WTC11 (cell line): ENCODE measurements at regions not wholly inside any gene's neighbourhood (a gene's known extent, or its start where the extent isn't known, plus 50 kb on each side); places are given as distances from the start of the nearest gene placed in this dataset.

ENCODE experiments used
- ATAC-seq: fragments of 200-7000 bp; cut with Tn5 transposase; 2 replicates; pipeline ENCODE4 v1.10.0; 2021; ENCODE audit warnings: mild to moderate bottlenecking, moderate library complexity
- CTCF ChIA-PET: fragments of 300-600 bp; sonication (Branson Sonifier 250); formaldehyde crosslinking; loops from one replicate; lab custom pipeline; 2021; ENCODE audit warnings: antibody characterized with exemption; lab: Charles Lee
- POLR2A ChIA-PET: fragments of 350-600 bp; sonication (Branson Sonifier 250); formaldehyde crosslinking; loops from one replicate; lab custom pipeline; 2021; ENCODE audit warnings: antibody characterized with exemption; lab: Charles Lee
- DNase-seq: peaks from one replicate; pipeline ENCODE4 v3.0.0; 2021; ENCODE audit warnings: low spot score
- H3K27ac Mint-ChIP-seq: 2 replicates; pipeline ENCODE4 v1.8.0; 2021; ENCODE audit warnings: mixed read lengths
- H3K27me3 Mint-ChIP-seq: 2 replicates; pipeline ENCODE4 v1.8.0; 2021; ENCODE audit warnings: low read depth, mild to moderate bottlenecking, moderate library complexity, mixed read lengths
- H3K36me3 Mint-ChIP-seq: 2 replicates; pipeline ENCODE4 v1.8.0; 2021; ENCODE audit warnings: mixed read lengths
- H3K4me1 Mint-ChIP-seq: 2 replicates; pipeline ENCODE4 v1.8.0; 2022; ENCODE audit warnings: mixed read lengths
- H3K4me3 Mint-ChIP-seq: 2 replicates; pipeline ENCODE4 v1.8.0; 2021; ENCODE audit warnings: mild to moderate bottlenecking, moderate library complexity, mixed read lengths
- H3K9me3 Mint-ChIP-seq: 2 replicates; pipeline ENCODE4 v1.8.0; 2021; ENCODE audit warnings: mixed read lengths
- ATF1 ChIP-seq: sonication (generic); formaldehyde crosslinking; IDR thresholded peaks from 2 replicates; pipeline ENCODE4 v1.8.1; 2023; ENCODE audit warnings: mild to moderate bottlenecking, moderate library complexity, missing genetic modification reagents
- CBFB ChIP-seq: sonication (generic); formaldehyde crosslinking; IDR thresholded peaks from 2 replicates; pipeline ENCODE4 v1.8.1; 2022; ENCODE audit warnings: mild to moderate bottlenecking, low read depth, missing genetic modification reagents
- ELF4 ChIP-seq: sonication (generic); formaldehyde crosslinking; IDR thresholded peaks from 2 replicates; pipeline ENCODE4 v1.8.1; 2022; ENCODE audit warnings: low read depth, mild to moderate bottlenecking, moderate library complexity, missing genetic modification reagents
- FOXK1 ChIP-seq: sonication (generic); formaldehyde crosslinking; IDR thresholded peaks from 2 replicates; pipeline ENCODE4 v1.8.0; 2022; ENCODE audit warnings: mild to moderate bottlenecking, moderate library complexity, missing genetic modification reagents
- KAT7 ChIP-seq: sonication (generic); formaldehyde crosslinking; IDR thresholded peaks from 2 replicates; pipeline ENCODE4 v1.8.1; 2023; ENCODE audit warnings: missing genetic modification reagents, mild to moderate bottlenecking, borderline replicate concordance
- MYBL2 ChIP-seq: sonication (generic); formaldehyde crosslinking; IDR thresholded peaks from 2 replicates; pipeline ENCODE4 v1.8.1; 2023; ENCODE audit warnings: mild to moderate bottlenecking, moderate library complexity, missing genetic modification reagents
- NFATC4 ChIP-seq: fragments of 250-450 bp; sonication (Bioruptor Pico); IDR thresholded peaks from 2 replicates; pipeline ENCODE4 v1.9.0; 2021; ENCODE audit warnings: mild to moderate bottlenecking
- NR1H2 ChIP-seq: sonication (generic); formaldehyde crosslinking; IDR thresholded peaks from 2 replicates; pipeline ENCODE4 v1.9.0; 2021; ENCODE audit warnings: mild to moderate bottlenecking, moderate library complexity, missing genetic modification reagents
- RELA ChIP-seq: sonication (generic); formaldehyde crosslinking; IDR thresholded peaks from 2 replicates; pipeline ENCODE4 v1.8.1; 2022; ENCODE audit warnings: missing genetic modification reagents, mild to moderate bottlenecking, borderline replicate concordance
- SMAD3 ChIP-seq: sonication (generic); formaldehyde crosslinking; IDR thresholded peaks from 2 replicates; pipeline ENCODE4 v1.8.0; 2022; ENCODE audit warnings: missing genetic modification reagents, mild to moderate bottlenecking, borderline replicate concordance
- SMAD4 ChIP-seq: sonication (generic); formaldehyde crosslinking; IDR thresholded peaks from 2 replicates; pipeline ENCODE4 v1.8.0; 2022; ENCODE audit warnings: mild to moderate bottlenecking, missing genetic modification reagents
- SP1 ChIP-seq: sonication (generic); formaldehyde crosslinking; conservative IDR thresholded peaks from 2 replicates; pipeline ENCODE4 v1.8.1; 2022; ENCODE audit warnings: missing genetic modification reagents
- TEAD1 ChIP-seq: sonication (generic); formaldehyde crosslinking; IDR thresholded peaks from 2 replicates; pipeline ENCODE4 v1.8.0; 2022; ENCODE audit warnings: mild to moderate bottlenecking, missing genetic modification reagents
- TEAD4 ChIP-seq: sonication (generic); formaldehyde crosslinking; IDR thresholded peaks from 2 replicates; pipeline ENCODE4 v1.8.0; 2022; ENCODE audit warnings: mild to moderate bottlenecking, missing genetic modification reagents
- ZNF121 ChIP-seq: sonication (generic); formaldehyde crosslinking; IDR thresholded peaks from 2 replicates; pipeline ENCODE4 v1.8.0; 2023; ENCODE audit warnings: missing genetic modification reagents
- ZNF263 ChIP-seq: sonication (generic); formaldehyde crosslinking; IDR thresholded peaks from 2 replicates; pipeline ENCODE4 v1.8.1; 2022; ENCODE audit warnings: low read depth, mild to moderate bottlenecking, moderate library complexity, missing genetic modification reagents
- ZNF396 ChIP-seq: fragments of 250-450 bp; sonication (Bioruptor Pico); IDR thresholded peaks from 2 replicates; pipeline ENCODE4 v1.8.0; 2021; ENCODE audit warnings: mild to moderate bottlenecking, moderate library complexity, borderline replicate concordance
- ZNF671 ChIP-seq: fragments of 250-450 bp; sonication (Bioruptor Pico); IDR thresholded peaks from 2 replicates; pipeline ENCODE4 v1.8.0; 2021; ENCODE audit warnings: mild to moderate bottlenecking
- TF ChIP-seq, protein P1 (sequence below): sonication (generic); formaldehyde crosslinking; IDR thresholded peaks from 2 replicates; pipeline ENCODE4 v1.8.1; 2023; ENCODE audit warnings: mild to moderate bottlenecking, missing genetic modification reagents
- TF ChIP-seq, protein P2 (sequence below): sonication (generic); formaldehyde crosslinking; IDR thresholded peaks from 2 replicates; pipeline ENCODE4 v1.8.0; 2022; ENCODE audit warnings: mild to moderate bottlenecking, missing genetic modification reagents
- TF ChIP-seq, protein P3 (sequence below): sonication (generic); formaldehyde crosslinking; IDR thresholded peaks from 2 replicates; pipeline ENCODE4 v1.8.1; 2022; ENCODE audit warnings: low read depth, mild to moderate bottlenecking, moderate library complexity, missing genetic modification reagents, borderline replicate concordance
- TF ChIP-seq, protein P4 (sequence below): fragments of 250-450 bp; sonication (Bioruptor Pico); IDR thresholded peaks from 2 replicates; pipeline ENCODE4 v2.1.2; 2022; ENCODE audit warnings: mild to moderate bottlenecking, moderate library complexity
- TF ChIP-seq, protein P5 (sequence below): fragments of 250-450 bp; sonication (Bioruptor Pico); IDR thresholded peaks from 2 replicates; pipeline ENCODE4 v1.9.0; 2021; ENCODE audit warnings: mild to moderate bottlenecking
- TF ChIP-seq, protein P6 (sequence below): fragments of 250-450 bp; sonication (Bioruptor Pico); IDR thresholded peaks from 2 replicates; pipeline ENCODE4 v1.9.0; 2021; ENCODE audit warnings: mild to moderate bottlenecking
- TF ChIP-seq, protein P7 (sequence below): sonication (generic); formaldehyde crosslinking; IDR thresholded peaks from 2 replicates; pipeline ENCODE4 v1.8.1; 2023; ENCODE audit warnings: mild to moderate bottlenecking, missing genetic modification reagents, moderate library complexity

DNA sequence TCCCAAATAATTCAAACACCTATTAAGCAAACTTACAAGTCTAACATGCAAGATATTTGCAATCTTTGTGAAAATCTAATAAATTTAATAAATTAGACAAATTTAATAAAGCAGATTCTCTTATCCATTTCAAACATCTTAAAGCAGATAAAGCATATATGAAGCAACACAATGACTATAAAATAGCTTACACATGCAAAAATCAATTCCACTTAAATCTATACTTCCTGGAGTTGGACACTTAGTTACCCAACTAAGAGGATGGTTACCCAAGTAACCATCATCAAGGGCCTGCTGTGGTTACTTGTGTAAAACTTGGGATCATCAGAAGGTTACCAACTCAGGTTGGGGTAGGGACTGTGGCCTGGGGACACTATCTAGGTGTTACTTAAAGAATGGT is 206.8 kb downstream of the CD47 start:
- POLR2A ChIA-PET: no interaction called here
- Mint-ChIP-seq H3K27ac (no peak overlapping the region), H3K9me3 (peaks cover 5% of the 10 kb centered on the region), H3K27me3 (no peaks in the 10 kb centered on the region), H3K4me3 (no peak overlapping the region), H3K36me3 (peaks cover 4% of the 10 kb centered on the region), H3K4me1 (peaks cover 16% of the 10 kb centered on the region)
- no peak for ATAC-seq
- CTCF ChIA-PET: interaction anchor here (0.7 to 1.5 kb wide), 5 partner anchors 11 to 133 kb away, joined by 3 to 6 read pairs (median 4); no protein-coding TSS in a partner anchor
- TF ChIP-seq ZNF263 (CRISPR knock-in tag) (no peak), ELF4 (CRISPR knock-in tag) (no peak), TEAD4 (CRISPR knock-in tag) (no peak), TEAD1 (CRISPR knock-in tag) (no peak), SMAD4 (CRISPR knock-in tag) (no peak), CBFB (CRISPR knock-in tag) (no peak), FOXK1 (no peak), KAT7 (no peak), ZNF671 (CRISPR knock-in tag) (no peak), NFATC4 (no peak), MYBL2 (CRISPR knock-in tag) (no peak), SMAD3 (no peak), SP1 (CRISPR knock-in tag) (no peak)
- TF ChIP-seq, protein P1, sequence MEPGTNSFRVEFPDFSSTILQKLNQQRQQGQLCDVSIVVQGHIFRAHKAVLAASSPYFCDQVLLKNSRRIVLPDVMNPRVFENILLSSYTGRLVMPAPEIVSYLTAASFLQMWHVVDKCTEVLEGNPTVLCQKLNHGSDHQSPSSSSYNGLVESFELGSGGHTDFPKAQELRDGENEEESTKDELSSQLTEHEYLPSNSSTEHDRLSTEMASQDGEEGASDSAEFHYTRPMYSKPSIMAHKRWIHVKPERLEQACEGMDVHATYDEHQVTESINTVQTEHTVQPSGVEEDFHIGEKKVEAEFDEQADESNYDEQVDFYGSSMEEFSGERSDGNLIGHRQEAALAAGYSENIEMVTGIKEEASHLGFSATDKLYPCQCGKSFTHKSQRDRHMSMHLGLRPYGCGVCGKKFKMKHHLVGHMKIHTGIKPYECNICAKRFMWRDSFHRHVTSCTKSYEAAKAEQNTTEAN: no peak
- TF ChIP-seq, protein P2, sequence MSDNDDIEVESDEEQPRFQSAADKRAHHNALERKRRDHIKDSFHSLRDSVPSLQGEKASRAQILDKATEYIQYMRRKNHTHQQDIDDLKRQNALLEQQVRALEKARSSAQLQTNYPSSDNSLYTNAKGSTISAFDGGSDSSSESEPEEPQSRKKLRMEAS: no peak
- TF ChIP-seq, protein P3, sequence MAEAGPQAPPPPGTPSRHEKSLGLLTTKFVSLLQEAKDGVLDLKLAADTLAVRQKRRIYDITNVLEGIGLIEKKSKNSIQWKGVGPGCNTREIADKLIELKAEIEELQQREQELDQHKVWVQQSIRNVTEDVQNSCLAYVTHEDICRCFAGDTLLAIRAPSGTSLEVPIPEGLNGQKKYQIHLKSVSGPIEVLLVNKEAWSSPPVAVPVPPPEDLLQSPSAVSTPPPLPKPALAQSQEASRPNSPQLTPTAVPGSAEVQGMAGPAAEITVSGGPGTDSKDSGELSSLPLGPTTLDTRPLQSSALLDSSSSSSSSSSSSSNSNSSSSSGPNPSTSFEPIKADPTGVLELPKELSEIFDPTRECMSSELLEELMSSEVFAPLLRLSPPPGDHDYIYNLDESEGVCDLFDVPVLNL (CRISPR knock-in tag): no peak
- TF ChIP-seq, protein P4, sequence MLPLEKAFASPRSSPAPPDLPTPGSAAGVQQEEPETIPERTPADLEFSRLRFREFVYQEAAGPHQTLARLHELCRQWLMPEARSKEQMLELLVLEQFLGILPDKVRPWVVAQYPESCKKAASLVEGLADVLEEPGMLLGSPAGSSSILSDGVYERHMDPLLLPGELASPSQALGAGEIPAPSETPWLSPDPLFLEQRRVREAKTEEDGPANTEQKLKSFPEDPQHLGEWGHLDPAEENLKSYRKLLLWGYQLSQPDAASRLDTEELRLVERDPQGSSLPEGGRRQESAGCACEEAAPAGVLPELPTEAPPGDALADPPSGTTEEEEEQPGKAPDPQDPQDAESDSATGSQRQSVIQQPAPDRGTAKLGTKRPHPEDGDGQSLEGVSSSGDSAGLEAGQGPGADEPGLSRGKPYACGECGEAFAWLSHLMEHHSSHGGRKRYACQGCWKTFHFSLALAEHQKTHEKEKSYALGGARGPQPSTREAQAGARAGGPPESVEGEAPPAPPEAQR: no peak
- TF ChIP-seq, protein P5, sequence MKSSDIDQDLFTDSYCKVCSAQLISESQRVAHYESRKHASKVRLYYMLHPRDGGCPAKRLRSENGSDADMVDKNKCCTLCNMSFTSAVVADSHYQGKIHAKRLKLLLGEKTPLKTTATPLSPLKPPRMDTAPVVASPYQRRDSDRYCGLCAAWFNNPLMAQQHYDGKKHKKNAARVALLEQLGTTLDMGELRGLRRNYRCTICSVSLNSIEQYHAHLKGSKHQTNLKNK: no peak
- no peak for DNase-seq

DNA sequence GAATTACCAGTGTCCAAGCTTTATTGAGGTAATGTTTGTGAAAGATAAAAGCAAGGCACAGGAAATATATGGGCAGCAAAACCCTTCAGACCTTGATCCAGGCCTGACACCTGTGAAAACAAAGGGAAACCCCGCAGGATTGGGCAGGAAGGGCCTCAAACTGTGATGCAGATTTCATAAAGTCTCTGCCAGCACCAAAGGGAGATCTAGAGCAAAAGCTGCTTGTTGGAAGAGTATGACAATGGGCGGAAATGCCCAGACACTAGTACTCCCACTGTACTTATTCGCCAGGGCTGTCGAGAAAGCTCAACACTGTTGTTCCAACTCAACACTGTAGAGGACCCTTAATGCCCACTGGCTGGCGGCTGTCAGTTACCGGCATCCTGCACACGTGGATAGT is 207.9 kb downstream of the CD47 start:
- H3K36me3 Mint-ChIP-seq: no peaks in the 10 kb centered on the region
- no peak overlapping the region for H3K4me3 Mint-ChIP-seq
- TF ChIP-seq NR1H2 (CRISPR knock-in tag): no peak
- TF ChIP-seq ZNF396 (CRISPR knock-in tag): no peak
- TF ChIP-seq RELA (CRISPR knock-in tag): no peak
- H3K27ac Mint-ChIP-seq: no peak overlapping the region
- H3K27me3 Mint-ChIP-seq: no peaks in the 10 kb centered on the region
- peaks cover under 1% of the 10 kb centered on the region; the same call in 1 of the 2 replicates for H3K9me3 Mint-ChIP-seq
- ATAC-seq (peak; percentile 24; the same call in 1 of the 2 replicates), DNase-seq (no peak)
- ChIA-PET POLR2A (no interaction called here), CTCF (interaction anchor here (1.1 to 1.4 kb wide), 2 partner anchors 33 to 45 kb away, joined by 4 to 5 read pairs; no protein-coding TSS in a partner anchor)
- peaks cover 16% of the 10 kb centered on the region for H3K4me1 Mint-ChIP-seq

DNA sequence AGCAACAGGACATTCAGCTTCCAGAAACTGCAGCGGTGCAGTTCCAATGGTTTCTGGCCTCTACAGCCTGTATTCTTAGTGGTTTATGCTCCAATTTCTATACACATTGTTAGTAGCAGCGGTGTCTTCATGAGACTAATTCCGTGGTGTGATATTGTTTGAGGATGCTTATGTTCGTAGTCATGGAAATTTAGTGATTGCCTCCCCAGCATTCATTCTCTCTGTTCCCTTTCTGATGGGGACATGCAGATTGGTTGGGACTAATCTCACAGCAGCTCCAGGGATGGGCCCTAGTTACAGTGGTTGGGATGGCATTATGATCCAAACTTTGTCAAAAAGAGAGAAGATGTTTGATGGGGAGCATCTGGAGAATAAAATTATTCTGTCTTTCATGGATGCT is 208.6 kb downstream of the CD47 start:
- CTCF ChIA-PET: interaction anchor here (1.0 to 1.1 kb wide), 2 partner anchors 26 to 32 kb away, joined by 3 to 4 read pairs; no protein-coding TSS in a partner anchor
- Mint-ChIP-seq H3K27me3 (no peaks in the 10 kb centered on the region), H3K36me3 (no peaks in the 10 kb centered on the region), H3K27ac (no peak overlapping the region), H3K4me3 (no peak overlapping the region), H3K4me1 (peaks cover 16% of the 10 kb centered on the region), H3K9me3 (no peaks in the 10 kb centered on the region)
- POLR2A ChIA-PET: no interaction called here
- no peak for ATAC-seq
- DNase-seq: no peak
- TF ChIP-seq, protein P6, sequence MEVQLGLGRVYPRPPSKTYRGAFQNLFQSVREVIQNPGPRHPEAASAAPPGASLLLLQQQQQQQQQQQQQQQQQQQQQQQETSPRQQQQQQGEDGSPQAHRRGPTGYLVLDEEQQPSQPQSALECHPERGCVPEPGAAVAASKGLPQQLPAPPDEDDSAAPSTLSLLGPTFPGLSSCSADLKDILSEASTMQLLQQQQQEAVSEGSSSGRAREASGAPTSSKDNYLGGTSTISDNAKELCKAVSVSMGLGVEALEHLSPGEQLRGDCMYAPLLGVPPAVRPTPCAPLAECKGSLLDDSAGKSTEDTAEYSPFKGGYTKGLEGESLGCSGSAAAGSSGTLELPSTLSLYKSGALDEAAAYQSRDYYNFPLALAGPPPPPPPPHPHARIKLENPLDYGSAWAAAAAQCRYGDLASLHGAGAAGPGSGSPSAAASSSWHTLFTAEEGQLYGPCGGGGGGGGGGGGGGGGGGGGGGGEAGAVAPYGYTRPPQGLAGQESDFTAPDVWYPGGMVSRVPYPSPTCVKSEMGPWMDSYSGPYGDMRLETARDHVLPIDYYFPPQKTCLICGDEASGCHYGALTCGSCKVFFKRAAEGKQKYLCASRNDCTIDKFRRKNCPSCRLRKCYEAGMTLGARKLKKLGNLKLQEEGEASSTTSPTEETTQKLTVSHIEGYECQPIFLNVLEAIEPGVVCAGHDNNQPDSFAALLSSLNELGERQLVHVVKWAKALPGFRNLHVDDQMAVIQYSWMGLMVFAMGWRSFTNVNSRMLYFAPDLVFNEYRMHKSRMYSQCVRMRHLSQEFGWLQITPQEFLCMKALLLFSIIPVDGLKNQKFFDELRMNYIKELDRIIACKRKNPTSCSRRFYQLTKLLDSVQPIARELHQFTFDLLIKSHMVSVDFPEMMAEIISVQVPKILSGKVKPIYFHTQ (CRISPR knock-in tag): no peak
- TF ChIP-seq ATF1 (no peak), ZNF121 (CRISPR knock-in tag) (no peak), TEAD1 (CRISPR knock-in tag) (no peak), ZNF263 (CRISPR knock-in tag) (no peak)
- TF ChIP-seq, protein P3 (CRISPR knock-in tag): no peak
- TF ChIP-seq, protein P7, sequence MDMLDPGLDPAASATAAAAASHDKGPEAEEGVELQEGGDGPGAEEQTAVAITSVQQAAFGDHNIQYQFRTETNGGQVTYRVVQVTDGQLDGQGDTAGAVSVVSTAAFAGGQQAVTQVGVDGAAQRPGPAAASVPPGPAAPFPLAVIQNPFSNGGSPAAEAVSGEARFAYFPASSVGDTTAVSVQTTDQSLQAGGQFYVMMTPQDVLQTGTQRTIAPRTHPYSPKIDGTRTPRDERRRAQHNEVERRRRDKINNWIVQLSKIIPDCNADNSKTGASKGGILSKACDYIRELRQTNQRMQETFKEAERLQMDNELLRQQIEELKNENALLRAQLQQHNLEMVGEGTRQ (CRISPR knock-in tag): no peak
